ENCODE measurements at regions not wholly inside any gene's neighbourhood (a gene's known extent, or its start where the extent isn't known, plus 50 kb on each side); places are given as distances from the start of the nearest gene placed in this dataset.

- TF ChIP-seq POLR2A (IDR thresholded peaks at IDR 0.05) (no peak), CTCF (IDR thresholded peaks at IDR 0.05) (no peak)
Measured at GRCh38 chr3:24679429-24679828, 184.8 kb upstream of the THRB start.

Measured in right lobe of liver (tissue), 4 donors.